ENCODE measurements at regions not wholly inside any gene's neighbourhood (a gene's known extent, or its start where the extent isn't known, plus 50 kb on each side); places are given as distances from the start of the nearest gene placed in this dataset.

DNA sequence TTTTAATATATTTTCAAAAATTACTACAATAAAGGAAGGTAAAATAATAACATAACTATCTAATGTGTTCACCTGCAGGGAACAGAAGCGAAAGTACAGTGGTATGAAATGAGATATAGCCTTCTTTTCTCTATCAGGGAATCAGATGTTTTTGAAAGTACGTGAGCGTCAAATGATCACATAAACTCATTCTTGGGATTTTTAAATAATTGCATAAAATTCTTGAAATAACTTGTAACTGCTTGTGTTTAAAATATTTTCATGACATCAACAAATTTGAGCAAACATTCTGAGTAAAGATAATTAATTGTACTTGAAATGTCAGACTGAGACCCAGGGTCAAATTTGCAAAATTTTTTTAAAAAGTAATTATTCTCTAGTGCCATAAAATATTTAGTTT is 193.5 kb upstream of the NEIL3 start:
- TF ChIP-seq HDAC2 (CRISPR knock-in tag; IDR thresholded peaks at IDR 0.05) (no peak), RXRB (CRISPR knock-in tag; IDR thresholded peaks at IDR 0.05; ENCODE audit: borderline replicate concordance) (no peak), NPAS2 (CRISPR knock-in tag; IDR thresholded peaks at IDR 0.05; ENCODE audit: borderline replicate concordance) (no peak), FOXJ3 (CRISPR knock-in tag; IDR thresholded peaks at IDR 0.05; ENCODE audit: borderline replicate concordance) (no peak), HNF4A (CRISPR knock-in tag; IDR thresholded peaks at IDR 0.05) (no peak), MIER3 (CRISPR knock-in tag; IDR thresholded peaks at IDR 0.05; ENCODE audit: borderline replicate concordance) (no peak), POLR2A (IDR thresholded peaks at IDR 0.05; ENCODE audit: insufficient read depth in 1 of 2, low read depth in 2 of 2, low read length in 2 of 2) (no peak), GATAD1 (CRISPR knock-in tag; IDR thresholded peaks at IDR 0.05) (no peak), SRSF9 (IDR thresholded peaks at IDR 0.05; ENCODE audit: borderline replicate concordance, insufficient read depth, low read depth, low read length, poor library complexity, severe bottlenecking) (no peak), ZC3H4 (CRISPR knock-in tag; IDR thresholded peaks at IDR 0.05; ENCODE audit: borderline replicate concordance) (no peak)
- TF ChIP-seq, protein P1, sequence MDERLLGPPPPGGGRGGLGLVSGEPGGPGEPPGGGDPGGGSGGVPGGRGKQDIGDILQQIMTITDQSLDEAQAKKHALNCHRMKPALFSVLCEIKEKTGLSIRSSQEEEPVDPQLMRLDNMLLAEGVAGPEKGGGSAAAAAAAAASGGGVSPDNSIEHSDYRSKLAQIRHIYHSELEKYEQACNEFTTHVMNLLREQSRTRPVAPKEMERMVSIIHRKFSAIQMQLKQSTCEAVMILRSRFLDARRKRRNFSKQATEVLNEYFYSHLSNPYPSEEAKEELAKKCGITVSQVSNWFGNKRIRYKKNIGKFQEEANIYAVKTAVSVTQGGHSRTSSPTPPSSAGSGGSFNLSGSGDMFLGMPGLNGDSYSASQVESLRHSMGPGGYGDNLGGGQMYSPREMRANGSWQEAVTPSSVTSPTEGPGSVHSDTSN (CRISPR knock-in tag; IDR thresholded peaks at IDR 0.05): no peak
